ENCODE measurements at regions not wholly inside any gene's neighbourhood (a gene's known extent, or its start where the extent isn't known, plus 50 kb on each side); places are given as distances from the start of the nearest gene placed in this dataset.

DNA sequence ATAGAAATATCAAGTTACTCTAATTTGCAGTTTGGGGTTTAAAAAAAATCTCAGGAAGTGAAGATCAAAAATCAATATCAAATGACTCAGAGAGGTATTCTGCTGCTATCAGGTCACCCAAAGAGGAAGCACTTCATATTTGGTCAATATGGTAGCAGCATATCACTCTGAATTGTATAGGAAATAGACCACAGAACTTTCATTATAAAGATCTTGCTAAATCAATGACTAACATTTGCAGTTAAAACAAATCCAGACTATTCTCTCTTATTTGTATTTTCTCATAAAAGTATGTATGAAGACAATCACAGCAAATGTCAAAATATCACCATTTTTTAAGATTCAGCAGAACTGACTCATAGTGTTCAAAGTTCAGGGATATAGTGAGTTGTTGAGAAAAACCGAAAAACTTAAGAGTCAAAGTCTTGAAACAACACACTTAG lies 105.8 kb upstream of the PCSK1 start:
- TF ChIP-seq, protein P1, sequence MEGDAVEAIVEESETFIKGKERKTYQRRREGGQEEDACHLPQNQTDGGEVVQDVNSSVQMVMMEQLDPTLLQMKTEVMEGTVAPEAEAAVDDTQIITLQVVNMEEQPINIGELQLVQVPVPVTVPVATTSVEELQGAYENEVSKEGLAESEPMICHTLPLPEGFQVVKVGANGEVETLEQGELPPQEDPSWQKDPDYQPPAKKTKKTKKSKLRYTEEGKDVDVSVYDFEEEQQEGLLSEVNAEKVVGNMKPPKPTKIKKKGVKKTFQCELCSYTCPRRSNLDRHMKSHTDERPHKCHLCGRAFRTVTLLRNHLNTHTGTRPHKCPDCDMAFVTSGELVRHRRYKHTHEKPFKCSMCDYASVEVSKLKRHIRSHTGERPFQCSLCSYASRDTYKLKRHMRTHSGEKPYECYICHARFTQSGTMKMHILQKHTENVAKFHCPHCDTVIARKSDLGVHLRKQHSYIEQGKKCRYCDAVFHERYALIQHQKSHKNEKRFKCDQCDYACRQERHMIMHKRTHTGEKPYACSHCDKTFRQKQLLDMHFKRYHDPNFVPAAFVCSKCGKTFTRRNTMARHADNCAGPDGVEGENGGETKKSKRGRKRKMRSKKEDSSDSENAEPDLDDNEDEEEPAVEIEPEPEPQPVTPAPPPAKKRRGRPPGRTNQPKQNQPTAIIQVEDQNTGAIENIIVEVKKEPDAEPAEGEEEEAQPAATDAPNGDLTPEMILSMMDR (tag by site-specific recombination; IDR thresholded peaks at IDR 0.05): no peak
- TF ChIP-seq, protein P2, sequence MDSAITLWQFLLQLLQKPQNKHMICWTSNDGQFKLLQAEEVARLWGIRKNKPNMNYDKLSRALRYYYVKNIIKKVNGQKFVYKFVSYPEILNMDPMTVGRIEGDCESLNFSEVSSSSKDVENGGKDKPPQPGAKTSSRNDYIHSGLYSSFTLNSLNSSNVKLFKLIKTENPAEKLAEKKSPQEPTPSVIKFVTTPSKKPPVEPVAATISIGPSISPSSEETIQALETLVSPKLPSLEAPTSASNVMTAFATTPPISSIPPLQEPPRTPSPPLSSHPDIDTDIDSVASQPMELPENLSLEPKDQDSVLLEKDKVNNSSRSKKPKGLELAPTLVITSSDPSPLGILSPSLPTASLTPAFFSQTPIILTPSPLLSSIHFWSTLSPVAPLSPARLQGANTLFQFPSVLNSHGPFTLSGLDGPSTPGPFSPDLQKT (IDR thresholded peaks at IDR 0.05; ENCODE audit: borderline replicate concordance, low read depth, low read length): no peak
- no peak for TF ChIP-seq ZNF776 (tag by site-specific recombination; IDR thresholded peaks at IDR 0.05; ENCODE audit: borderline replicate concordance)
